ENCODE measurements at regions not wholly inside any gene's neighbourhood (a gene's known extent, or its start where the extent isn't known, plus 50 kb on each side); places are given as distances from the start of the nearest gene placed in this dataset.

DNA sequence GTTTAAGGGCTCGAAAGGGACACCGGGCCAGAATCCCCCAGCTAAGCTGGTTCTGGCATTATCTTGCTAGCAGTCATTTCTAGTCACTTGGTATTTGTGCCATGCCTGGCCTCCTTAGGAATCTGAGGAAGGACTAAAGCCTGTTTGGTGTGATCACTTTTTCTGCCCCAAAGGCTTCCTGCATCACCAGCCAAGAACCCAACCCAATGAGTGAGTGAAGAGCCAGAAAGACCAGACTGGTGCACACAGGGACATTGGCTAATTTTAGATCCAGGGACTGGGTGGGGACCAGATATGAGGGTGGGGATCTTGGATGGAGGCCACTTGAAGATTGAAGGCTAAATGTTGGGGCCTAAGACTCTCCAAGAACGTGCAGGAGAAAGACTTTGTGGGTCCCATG is 411.9 kb upstream of the TNP1 start:
- in situ Hi-C loops (cut with HindIII; ENCODE audit: extremely low pct_ligation_motif_present, low pct_unique_long_range_greater_than_20kb) (no loop called here), intact Hi-C loops (cut with micrococcal nuclease; ENCODE audit: unreplicated experiment) (no loop called here)
- ChIA-PET POLR2A (no interaction called here), CTCF (ENCODE audit: low intra/inter-chr PET ratio, low total read pairs) (no interaction called here)
- Histone ChIP-seq H3K4me1 (ENCODE audit: insufficient read depth, low read length) (no peaks in the 10 kb centered on the region), H3K27me3 (ENCODE audit: control insufficient read depth in 1 of 2, insufficient read depth in 2 of 2, low read length in 2 of 2) (0 out of 5 replicates have a peak, but pooled peaks cover 0 to 3% of the 10 kb centered on the region in 2 experiments), H3K4me2 (ENCODE audit: low read depth, low read length) (no peak overlapping the region), H3K27ac (ENCODE audit: extremely low read length, insufficient read depth, low read length) (no peak overlapping the region), H3K9me3 (ENCODE audit: low read length) (peaks cover 11% of the 10 kb centered on the region; the same call in 1 of the 2 replicates), H3K4me3 (replicated peaks in 1 of 3; ENCODE audit: insufficient read depth in 1 of 3, low read depth in 2 of 3, low read length in 3 of 3) (no peak overlapping the region), H3K9ac (ENCODE audit: insufficient read depth, low read depth, low read length) (no peak overlapping the region), H2AFZ (ENCODE audit: low read length) (no peak overlapping the region), H3K79me2 (ENCODE audit: insufficient read depth, low read length) (no peaks in the 10 kb centered on the region), H3K36me3 (replicated peaks in 1 of 2; ENCODE audit: control insufficient read depth in 1 of 2, insufficient read depth in 2 of 2, low read length in 2 of 2) (no peaks in the 10 kb centered on the region), H4K20me1 (ENCODE audit: insufficient read depth, low read length) (no peaks in the 10 kb centered on the region)
- DNase-seq (ENCODE audit: low spot score) (no peak), ATAC-seq (no peak), FAIRE-seq (no peak)
- no TSS peak for BruUV-seq (replicated peaks)
- TF ChIP-seq PCBP2 (optimal IDR thresholded peaks at IDR 0.05; ENCODE audit: low read depth, low read length, poor library complexity, severe bottlenecking) (no peak), ZNF329 (CRISPR knock-in tag; IDR thresholded peaks at IDR 0.05; ENCODE audit: low read depth) (no peak), SP140L (CRISPR knock-in tag; IDR thresholded peaks at IDR 0.05; ENCODE audit: borderline replicate concordance) (no peak), HIVEP1 (CRISPR knock-in tag; IDR thresholded peaks at IDR 0.05) (no peak), ARNTL (CRISPR knock-in tag; IDR thresholded peaks at IDR 0.05) (no peak), BCL6 (CRISPR knock-in tag; IDR thresholded peaks at IDR 0.05) (no peak), ZFP36L2 (CRISPR knock-in tag; IDR thresholded peaks at IDR 0.05) (no peak), ZNF747 (CRISPR knock-in tag; IDR thresholded peaks at IDR 0.05; ENCODE audit: borderline replicate concordance) (no peak), ZNF724P (CRISPR knock-in tag; IDR thresholded peaks at IDR 0.05; ENCODE audit: borderline replicate concordance) (no peak), MYC (CRISPR knock-in tag; IDR thresholded peaks at IDR 0.05; ENCODE audit: borderline replicate concordance) (no peak), ZNF615 (CRISPR knock-in tag; IDR thresholded peaks at IDR 0.05; ENCODE audit: borderline replicate concordance) (no peak), PHF5A (CRISPR knock-in tag; IDR thresholded peaks at IDR 0.05; ENCODE audit: low read depth, unreplicated experiment) (no peak)
- TF ChIP-seq, protein P1, sequence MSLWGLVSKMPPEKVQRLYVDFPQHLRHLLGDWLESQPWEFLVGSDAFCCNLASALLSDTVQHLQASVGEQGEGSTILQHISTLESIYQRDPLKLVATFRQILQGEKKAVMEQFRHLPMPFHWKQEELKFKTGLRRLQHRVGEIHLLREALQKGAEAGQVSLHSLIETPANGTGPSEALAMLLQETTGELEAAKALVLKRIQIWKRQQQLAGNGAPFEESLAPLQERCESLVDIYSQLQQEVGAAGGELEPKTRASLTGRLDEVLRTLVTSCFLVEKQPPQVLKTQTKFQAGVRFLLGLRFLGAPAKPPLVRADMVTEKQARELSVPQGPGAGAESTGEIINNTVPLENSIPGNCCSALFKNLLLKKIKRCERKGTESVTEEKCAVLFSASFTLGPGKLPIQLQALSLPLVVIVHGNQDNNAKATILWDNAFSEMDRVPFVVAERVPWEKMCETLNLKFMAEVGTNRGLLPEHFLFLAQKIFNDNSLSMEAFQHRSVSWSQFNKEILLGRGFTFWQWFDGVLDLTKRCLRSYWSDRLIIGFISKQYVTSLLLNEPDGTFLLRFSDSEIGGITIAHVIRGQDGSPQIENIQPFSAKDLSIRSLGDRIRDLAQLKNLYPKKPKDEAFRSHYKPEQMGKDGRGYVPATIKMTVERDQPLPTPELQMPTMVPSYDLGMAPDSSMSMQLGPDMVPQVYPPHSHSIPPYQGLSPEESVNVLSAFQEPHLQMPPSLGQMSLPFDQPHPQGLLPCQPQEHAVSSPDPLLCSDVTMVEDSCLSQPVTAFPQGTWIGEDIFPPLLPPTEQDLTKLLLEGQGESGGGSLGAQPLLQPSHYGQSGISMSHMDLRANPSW (CRISPR knock-in tag; IDR thresholded peaks at IDR 0.05; ENCODE audit: borderline replicate concordance) = no peak
- TF ChIP-seq, protein P2, sequence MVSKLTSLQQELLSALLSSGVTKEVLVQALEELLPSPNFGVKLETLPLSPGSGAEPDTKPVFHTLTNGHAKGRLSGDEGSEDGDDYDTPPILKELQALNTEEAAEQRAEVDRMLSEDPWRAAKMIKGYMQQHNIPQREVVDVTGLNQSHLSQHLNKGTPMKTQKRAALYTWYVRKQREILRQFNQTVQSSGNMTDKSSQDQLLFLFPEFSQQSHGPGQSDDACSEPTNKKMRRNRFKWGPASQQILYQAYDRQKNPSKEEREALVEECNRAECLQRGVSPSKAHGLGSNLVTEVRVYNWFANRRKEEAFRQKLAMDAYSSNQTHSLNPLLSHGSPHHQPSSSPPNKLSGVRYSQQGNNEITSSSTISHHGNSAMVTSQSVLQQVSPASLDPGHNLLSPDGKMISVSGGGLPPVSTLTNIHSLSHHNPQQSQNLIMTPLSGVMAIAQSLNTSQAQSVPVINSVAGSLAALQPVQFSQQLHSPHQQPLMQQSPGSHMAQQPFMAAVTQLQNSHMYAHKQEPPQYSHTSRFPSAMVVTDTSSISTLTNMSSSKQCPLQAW (CRISPR knock-in tag; IDR thresholded peaks at IDR 0.05) = no peak
- 38% methylated on average over 3 of the region's 3 CpGs for WGBS (ENCODE audit: low lambda C conversion rate)
